NCI-H82 (cell line): ENCODE measurements at regions not wholly inside any gene's neighbourhood (a gene's known extent, or its start where the extent isn't known, plus 50 kb on each side); places are given as distances from the start of the nearest gene placed in this dataset.
A peak's percentile ranks its signal among the peaks of the same experiment; 100 is the strongest.

Source experiments
- DNase-seq: peaks from one replicate; lab custom pipeline; 2025; lab: John Stamatoyannopoulos, UW

GRCh38 chr12:93043192-93043876, 114.2 kb upstream of the EEA1 start:
- DNase-seq = no peak

DNA sequence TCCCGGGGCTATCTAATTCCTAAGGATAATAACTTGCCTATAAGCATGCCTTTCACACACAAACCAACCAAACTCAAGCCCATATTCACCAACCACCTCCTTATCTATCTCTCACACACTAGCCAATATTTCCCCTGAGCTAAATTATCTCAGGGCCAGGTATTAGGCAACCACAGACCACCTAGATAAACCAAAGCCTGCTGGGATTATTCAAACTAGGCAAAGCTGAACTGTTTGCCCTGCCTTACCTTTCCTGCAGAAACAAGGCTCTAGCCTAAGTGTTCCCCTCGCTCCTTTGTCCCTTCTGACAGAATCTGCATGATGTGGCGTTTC, 114.7 kb upstream of the EEA1 start:
- no peak for DNase-seq

DNA sequence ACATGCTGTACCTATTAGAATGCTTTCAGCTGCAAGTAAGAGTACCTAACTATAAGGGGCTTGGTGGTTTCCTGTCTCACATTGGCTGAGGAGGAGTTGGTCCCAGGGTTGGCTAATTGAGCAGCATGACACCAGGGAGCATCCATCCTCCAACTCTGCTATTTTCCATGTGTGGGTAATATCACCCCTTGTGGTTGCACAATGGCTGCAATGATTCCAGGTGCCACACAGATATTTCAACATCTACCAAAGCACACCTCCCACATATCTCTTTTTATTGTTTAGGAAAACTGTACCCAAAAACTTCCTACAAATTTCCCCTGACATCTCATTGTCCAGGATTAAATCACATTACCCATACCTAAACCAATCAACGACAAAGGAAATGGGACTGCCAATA, 118.0 kb upstream of the EEA1 start:
- DNase-seq = peak; percentile 9

DNA sequence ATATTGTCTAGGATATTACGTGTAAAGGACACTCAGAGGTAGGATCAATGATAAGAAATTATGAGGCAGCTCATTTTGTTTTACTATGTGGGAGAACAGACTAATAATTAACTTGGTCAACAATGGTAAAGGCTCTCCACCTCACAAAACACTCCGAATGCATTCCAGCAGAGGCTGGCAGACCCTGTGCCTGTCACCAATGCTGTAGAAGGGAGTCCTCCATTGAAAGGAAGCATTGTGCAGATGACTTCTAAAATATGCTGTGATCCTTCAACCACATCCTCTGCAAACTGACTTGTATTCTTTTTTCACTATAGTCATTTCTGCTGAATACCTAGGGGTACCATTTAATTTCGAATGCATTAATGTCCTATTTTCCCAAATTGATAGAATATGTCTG, 119.6 kb upstream of the EEA1 start:
- DNase-seq = no peak

DNA sequence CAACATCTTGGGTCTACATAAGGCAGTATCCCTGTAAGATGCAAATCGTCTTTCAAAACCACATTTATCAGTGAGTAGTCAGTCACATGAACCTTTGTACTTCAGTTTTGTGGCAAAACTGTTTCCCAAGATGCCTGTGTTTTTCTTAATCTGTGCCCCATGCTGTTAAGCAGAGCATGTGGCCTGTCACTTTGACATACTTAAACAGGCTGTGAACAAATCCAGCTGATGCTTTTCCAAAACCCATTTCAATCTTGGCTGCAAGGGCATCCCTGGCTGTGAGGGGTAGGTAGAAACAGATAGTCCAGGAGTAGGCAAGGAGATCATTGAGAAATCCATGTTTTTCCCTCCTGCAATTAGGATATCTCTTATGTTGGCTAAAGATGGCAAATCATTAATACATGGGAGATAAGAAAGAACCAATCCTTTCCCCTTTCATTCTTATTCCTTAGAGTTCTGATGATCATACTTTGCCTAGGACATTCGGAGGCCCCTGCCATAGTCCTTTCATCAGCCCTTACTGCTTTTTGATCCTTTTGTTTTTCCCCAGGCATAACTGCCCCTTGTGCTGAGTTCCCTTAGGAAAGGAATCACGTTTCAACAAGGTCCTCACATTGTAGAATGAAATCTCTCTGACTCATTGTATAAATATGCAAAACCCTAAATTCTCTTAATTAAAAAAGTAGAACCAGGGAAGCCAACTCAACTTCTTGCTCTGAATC, 121.1 kb upstream of the EEA1 start:
- peak; percentile 53 for DNase-seq

DNA sequence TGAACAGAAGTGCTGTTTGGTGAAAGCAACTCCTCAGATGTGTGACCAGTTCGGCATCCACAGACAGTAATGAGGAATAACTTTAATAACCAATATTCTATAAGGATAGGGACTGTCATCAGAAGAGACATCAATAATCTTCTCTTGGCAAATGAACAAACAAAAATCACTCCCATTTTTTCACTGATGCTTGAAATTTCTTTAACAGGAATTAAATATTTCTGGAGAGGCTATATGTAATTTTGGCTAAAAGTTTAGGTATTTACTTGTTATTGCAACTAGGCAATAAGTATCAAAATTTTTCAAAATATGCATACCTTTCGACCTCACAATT, 121.6 kb upstream of the EEA1 start:
- no peak for DNase-seq

- no peak for DNase-seq
These were observed 124.9 kb upstream of the EEA1 start for GRCh38 chr12:93054021-93054420.

- DNase-seq = no peak
These were observed 126.1 kb upstream of the EEA1 start for GRCh38 chr12:93055221-93055620.

- peak; percentile 81 for DNase-seq
These were observed 128.0 kb upstream of the EEA1 start for GRCh38 chr12:93056971-93057535.

GRCh38 chr12:93058280-93058679, 129.2 kb upstream of the EEA1 start:
- no peak for DNase-seq

- DNase-seq = peak; percentile 8
These were observed 130.2 kb upstream of the EEA1 start for GRCh38 chr12:93059288-93059687.

DNA sequence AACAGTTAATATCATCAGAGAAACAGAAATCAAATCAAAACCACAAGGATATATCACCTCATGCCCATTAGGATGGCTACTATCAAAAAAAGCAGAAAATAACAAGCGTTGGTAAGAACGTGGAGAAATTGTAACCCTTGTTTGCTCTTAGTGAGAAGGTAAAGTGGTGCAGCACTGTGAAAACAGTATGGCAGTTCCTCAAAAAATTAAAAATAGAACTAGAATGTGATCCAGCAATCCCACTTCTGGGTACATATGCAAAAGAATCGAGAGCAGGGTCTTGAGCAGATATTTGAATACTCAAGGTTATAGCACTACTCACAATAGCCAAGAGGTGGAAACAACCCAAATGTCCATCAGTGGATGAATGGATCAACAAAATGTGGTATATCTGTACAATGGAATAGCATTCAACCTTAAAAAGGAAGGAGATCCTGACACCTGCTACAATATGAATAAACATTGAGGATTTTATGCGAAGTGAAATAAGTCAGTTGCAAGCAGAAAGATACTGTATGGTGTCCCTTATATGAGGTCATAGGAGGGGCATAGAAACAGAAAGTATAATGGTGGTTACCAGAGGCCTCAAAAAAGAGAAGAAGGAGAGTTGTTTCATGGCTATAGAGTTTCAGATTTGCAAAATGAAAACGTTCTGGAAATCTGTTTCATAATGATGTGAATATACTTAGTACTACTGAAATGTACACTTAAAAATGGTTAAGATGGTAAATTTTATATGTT, 131.0 kb upstream of the EEA1 start:
- no peak for DNase-seq

DNA sequence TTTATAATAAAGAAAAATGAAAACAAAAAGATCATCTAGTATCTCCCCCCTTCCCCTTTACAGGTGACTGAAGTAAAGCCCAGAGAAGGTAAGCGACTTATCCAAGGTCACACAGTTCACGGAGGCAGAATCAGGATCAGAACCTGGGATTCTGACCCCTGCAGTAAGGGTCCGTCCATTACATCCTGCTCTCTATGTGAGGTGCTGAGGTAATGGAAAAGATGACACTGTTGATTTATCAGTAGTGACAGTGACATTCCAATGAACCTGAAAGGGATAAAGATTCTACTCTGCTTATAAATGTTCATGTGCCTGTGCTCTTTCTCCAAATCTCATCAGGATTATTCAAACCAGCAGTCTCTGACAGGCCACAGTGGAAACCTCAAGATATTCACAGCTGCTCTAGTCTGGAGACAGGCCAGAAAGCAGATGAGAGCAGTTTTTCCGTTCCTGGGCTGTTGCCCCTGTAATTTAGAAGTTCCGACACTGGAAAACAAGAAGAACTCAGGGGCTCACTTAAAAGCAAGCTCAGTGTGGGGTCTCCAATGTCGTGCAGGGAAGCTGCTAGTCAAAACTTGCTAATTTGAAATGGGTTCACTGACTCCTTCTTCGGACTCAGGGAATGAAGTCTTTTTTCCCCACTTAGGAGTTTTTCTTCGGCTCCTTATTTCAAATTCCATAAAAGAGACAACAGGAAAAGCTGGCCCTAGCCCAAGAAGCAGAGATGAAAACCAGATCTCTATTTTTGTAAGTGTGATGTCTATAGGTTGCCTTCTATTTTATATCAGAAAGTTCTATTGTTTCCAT, 131.8 kb upstream of the EEA1 start:
- peak; percentile 57 for DNase-seq

GRCh38 chr12:93061473-93062419, 132.7 kb upstream of the EEA1 start:
- DNase-seq = peak; percentile 12

DNA sequence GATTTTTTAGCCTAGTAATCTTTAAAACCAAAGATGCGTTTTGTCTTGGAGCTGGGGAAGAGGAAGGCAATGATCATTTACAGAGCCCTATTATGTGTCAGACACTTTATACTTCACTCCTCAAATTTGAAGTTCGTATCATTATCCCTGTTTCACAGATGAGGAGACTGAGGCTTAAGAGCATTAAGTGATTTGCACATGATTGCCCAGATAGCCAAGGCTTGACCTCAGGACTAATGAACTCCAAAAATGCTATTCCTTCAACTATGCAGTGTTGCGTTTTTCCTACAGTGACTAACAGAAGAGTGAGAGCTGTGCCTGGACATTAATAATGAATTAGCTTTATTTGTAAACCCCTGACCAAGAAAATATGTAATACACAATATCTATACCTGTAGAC, 136.8 kb upstream of the EEA1 start:
- DNase-seq = no peak

DNA sequence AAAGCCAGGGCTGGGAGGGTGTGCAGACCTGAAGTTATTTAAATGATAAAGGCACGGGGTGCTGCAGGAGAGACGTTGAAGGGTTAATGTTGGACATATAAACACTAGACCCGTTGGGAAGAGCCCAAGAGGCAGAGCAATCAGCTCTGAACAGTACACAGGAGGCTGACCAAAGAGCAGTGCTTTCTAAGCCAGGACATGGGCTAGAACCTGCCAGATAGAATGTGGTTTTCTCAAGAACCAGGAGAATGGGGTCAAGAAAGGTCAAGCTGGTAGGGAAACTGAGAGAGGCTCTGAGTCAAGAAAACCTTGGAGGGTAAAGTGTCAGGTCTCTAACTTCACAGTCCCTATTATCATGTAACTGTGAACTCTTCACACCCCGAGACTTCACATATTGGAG, 143.2 kb upstream of the EEA1 start:
- DNase-seq = no peak

- DNase-seq = peak; percentile 65
These were observed 144.2 kb upstream of the EEA1 start for GRCh38 chr12:93073324-93073723.

GRCh38 chr12:93078059-93078458, 149.0 kb upstream of the EEA1 start:
- no peak for DNase-seq

- DNase-seq = no peak
These were observed 149.5 kb upstream of the EEA1 start for GRCh38 chr12:93078577-93078976.

- no peak for DNase-seq
These were observed 150.2 kb upstream of the EEA1 start for GRCh38 chr12:93079271-93079670.

DNA sequence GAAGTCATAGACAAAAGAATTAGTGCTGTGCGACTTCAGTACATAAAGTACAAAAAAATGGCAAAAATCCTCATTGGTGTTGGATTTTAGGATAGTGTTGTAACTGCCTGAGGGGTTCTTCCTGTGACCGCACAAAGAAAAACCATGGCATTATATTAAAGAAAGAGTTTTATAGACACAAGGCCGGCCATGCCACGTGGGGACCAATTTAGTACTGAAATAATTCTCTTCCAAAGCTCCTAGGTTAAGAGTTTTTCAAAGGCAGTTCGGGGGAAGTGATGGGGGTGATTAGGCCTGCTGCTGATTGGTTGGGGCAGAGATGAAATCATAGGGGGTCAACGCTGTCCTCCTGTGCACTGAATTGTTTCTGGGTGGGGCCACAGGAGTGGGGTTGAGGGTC, 150.9 kb upstream of the EEA1 start:
- DNase-seq = no peak
